PC-3 (cell line): ENCODE measurements at regions not wholly inside any gene's neighbourhood (a gene's known extent, or its start where the extent isn't known, plus 50 kb on each side); places are given as distances from the start of the nearest gene placed in this dataset.

Experiments used
- EZH2 ChIP-seq: fragments of 300-600 bp; sonication (generic); IDR thresholded peaks from one replicate; pipeline ENCODE4 v1.6.1; 2017; ENCODE audit warnings: antibody characterized with exemption, mild to moderate bottlenecking, low read length; ENCODE audit not compliant: unreplicated experiment
- TF ChIP-seq, protein P1 (sequence below): fragments of 300-600 bp; sonication (generic); conservative IDR thresholded peaks from 2 replicates; pipeline ENCODE4 v1.5.1; 2017; ENCODE audit warnings: antibody characterized with exemption, low read depth, mild to moderate bottlenecking, low read length

- TF ChIP-seq EZH2, result no peak
- TF ChIP-seq, protein P1, sequence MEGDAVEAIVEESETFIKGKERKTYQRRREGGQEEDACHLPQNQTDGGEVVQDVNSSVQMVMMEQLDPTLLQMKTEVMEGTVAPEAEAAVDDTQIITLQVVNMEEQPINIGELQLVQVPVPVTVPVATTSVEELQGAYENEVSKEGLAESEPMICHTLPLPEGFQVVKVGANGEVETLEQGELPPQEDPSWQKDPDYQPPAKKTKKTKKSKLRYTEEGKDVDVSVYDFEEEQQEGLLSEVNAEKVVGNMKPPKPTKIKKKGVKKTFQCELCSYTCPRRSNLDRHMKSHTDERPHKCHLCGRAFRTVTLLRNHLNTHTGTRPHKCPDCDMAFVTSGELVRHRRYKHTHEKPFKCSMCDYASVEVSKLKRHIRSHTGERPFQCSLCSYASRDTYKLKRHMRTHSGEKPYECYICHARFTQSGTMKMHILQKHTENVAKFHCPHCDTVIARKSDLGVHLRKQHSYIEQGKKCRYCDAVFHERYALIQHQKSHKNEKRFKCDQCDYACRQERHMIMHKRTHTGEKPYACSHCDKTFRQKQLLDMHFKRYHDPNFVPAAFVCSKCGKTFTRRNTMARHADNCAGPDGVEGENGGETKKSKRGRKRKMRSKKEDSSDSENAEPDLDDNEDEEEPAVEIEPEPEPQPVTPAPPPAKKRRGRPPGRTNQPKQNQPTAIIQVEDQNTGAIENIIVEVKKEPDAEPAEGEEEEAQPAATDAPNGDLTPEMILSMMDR, result no peak
Observed at GRCh38 chr13:86579662-86580061, 780.4 kb upstream of the SLITRK6 start.
